ENCODE measurements at regions not wholly inside any gene's neighbourhood (a gene's known extent, or its start where the extent isn't known, plus 50 kb on each side); places are given as distances from the start of the nearest gene placed in this dataset.

DNA sequence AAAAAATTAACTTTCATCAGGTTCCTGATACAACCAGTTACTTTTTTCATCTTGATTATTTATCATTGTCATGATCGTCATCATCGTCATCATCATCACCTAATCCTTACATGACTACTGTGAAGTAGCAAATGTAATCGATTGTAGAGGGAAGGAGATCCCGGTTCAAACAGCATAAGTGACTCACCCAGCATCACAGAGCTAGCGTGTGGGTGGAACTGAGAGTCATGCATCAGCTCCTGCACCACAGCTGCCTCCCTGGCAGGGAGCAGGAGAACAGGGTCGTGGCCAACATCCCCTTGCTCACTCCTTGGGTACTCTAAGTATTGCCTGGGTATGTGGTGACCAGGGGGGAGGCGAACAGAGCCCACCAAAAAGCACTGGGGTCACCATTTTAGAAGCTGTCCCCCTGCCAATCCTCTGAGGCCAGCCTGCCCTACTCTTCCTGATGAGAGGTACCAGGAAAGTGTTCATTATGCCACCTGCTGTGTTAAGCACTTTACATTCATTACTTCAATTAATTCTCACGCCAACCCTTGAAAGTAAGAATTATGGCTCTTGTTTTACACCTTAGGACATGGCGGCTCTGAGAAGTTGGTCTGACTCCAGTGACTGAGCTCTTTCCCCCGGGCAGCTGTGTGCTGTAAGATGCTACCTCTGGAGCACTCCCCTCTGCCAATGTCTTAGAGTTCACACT is 425.2 kb downstream of the CD83 start (continued):
- TF ChIP-seq ZNF629 (tag by site-specific recombination; IDR thresholded peaks at IDR 0.05) (0 out of 2 replicates have a peak, but pooled peaks have one; percentile 30), ZNF19 (tag by site-specific recombination; IDR thresholded peaks at IDR 0.05; ENCODE audit: low read depth) (no peak), OSR2 (tag by site-specific recombination; IDR thresholded peaks at IDR 0.05) (peak; percentile 73), ZBTB17 (tag by site-specific recombination; IDR thresholded peaks at IDR 0.05) (peak; percentile 68), ZNF548 (tag by site-specific recombination; IDR thresholded peaks at IDR 0.05) (no peak), ZNF266 (tag by site-specific recombination; IDR thresholded peaks at IDR 0.05; ENCODE audit: low read depth) (no peak), ZNF426 (tag by site-specific recombination; IDR thresholded peaks at IDR 0.05) (no peak), GFI1B (tag by site-specific recombination; IDR thresholded peaks at IDR 0.05) (no peak), KLF8 (tag by site-specific recombination; IDR thresholded peaks at IDR 0.05) (no peak), ZNF24 (tag by site-specific recombination; IDR thresholded peaks at IDR 0.05) (peak; percentile 66; the same call in 1 of the 2 replicates)
- TF ChIP-seq, protein P1, sequence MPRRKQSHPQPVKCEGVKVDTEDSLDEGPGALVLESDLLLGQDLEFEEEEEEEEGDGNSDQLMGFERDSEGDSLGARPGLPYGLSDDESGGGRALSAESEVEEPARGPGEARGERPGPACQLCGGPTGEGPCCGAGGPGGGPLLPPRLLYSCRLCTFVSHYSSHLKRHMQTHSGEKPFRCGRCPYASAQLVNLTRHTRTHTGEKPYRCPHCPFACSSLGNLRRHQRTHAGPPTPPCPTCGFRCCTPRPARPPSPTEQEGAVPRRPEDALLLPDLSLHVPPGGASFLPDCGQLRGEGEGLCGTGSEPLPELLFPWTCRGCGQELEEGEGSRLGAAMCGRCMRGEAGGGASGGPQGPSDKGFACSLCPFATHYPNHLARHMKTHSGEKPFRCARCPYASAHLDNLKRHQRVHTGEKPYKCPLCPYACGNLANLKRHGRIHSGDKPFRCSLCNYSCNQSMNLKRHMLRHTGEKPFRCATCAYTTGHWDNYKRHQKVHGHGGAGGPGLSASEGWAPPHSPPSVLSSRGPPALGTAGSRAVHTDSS (tag by site-specific recombination; IDR thresholded peaks at IDR 0.05): peak; percentile 65
- TF ChIP-seq, protein P2, sequence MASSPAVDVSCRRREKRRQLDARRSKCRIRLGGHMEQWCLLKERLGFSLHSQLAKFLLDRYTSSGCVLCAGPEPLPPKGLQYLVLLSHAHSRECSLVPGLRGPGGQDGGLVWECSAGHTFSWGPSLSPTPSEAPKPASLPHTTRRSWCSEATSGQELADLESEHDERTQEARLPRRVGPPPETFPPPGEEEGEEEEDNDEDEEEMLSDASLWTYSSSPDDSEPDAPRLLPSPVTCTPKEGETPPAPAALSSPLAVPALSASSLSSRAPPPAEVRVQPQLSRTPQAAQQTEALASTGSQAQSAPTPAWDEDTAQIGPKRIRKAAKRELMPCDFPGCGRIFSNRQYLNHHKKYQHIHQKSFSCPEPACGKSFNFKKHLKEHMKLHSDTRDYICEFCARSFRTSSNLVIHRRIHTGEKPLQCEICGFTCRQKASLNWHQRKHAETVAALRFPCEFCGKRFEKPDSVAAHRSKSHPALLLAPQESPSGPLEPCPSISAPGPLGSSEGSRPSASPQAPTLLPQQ (tag by site-specific recombination; IDR thresholded peaks at IDR 0.05): no peak
- TF ChIP-seq, protein P3, sequence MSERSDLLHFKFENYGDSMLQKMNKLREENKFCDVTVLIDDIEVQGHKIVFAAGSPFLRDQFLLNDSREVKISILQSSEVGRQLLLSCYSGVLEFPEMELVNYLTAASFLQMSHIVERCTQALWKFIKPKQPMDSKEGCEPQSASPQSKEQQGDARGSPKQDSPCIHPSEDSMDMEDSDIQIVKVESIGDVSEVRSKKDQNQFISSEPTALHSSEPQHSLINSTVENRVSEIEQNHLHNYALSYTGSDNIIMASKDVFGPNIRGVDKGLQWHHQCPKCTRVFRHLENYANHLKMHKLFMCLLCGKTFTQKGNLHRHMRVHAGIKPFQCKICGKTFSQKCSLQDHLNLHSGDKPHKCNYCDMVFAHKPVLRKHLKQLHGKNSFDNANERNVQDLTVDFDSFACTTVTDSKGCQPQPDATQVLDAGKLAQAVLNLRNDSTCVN (tag by site-specific recombination; optimal IDR thresholded peaks at IDR 0.05): no peak
- TF ChIP-seq, protein P4, sequence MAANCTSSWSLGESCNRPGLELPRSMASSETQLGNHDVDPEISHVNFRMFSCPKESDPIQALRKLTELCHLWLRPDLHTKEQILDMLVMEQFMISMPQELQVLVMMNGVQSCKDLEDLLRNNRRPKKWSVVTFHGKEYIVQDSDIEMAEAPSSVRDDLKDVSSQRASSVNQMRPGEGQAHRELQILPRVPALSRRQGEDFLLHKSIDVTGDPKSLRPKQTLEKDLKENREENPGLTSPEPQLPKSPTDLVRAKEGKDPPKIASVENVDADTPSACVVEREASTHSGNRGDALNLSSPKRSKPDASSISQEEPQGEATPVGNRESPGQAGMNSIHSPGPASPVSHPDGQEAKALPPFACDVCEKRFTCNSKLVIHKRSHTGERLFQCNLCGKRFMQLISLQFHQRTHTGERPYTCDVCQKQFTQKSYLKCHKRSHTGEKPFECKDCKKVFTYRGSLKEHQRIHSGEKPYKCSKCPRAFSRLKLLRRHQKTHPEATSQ (tag by site-specific recombination; IDR thresholded peaks at IDR 0.05): no peak
- TF ChIP-seq, protein P5, sequence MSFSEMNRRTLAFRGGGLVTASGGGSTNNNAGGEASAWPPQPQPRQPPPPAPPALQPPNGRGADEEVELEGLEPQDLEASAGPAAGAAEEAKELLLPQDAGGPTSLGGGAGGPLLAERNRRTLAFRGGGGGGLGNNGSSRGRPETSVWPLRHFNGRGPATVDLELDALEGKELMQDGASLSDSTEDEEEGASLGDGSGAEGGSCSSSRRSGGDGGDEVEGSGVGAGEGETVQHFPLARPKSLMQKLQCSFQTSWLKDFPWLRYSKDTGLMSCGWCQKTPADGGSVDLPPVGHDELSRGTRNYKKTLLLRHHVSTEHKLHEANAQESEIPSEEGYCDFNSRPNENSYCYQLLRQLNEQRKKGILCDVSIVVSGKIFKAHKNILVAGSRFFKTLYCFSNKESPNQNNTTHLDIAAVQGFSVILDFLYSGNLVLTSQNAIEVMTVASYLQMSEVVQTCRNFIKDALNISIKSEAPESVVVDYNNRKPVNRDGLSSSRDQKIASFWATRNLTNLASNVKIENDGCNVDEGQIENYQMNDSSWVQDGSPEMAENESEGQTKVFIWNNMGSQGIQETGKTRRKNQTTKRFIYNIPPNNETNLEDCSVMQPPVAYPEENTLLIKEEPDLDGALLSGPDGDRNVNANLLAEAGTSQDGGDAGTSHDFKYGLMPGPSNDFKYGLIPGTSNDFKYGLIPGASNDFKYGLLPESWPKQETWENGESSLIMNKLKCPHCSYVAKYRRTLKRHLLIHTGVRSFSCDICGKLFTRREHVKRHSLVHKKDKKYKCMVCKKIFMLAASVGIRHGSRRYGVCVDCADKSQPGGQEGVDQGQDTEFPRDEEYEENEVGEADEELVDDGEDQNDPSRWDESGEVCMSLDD (tag by site-specific recombination; IDR thresholded peaks at IDR 0.05): 0 out of 2 replicates have a peak, but pooled peaks have one; percentile 26

DNA sequence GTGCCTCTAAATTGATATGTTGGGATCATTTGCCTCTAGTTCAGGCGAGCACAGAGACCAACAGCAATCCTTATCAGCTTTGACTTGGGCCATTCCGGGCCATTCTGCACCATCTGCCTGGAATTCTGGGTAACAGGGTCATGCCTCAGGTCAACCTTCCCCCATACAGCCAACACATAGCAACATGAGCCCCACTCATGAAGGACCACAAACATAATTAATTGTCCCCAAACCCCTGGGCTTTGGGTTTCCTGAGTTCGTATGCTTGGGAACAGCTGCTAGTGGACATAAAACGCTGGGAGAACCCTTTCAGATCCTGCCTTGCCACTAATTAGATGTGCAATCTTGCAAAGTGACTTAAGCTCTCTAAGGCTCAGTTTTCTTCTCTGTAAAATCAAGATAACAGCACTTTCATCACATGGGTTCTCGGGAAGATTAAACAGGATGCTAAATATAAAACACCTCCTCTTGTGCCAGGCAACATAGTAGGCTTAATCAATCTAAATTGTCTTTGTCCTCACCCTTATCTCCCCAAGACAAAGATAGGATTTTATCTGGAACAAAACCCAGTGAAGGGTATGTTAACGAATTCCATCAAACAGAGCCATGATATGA is 426.5 kb downstream of the CD83 start:
- ChIA-PET POLR2A (no interaction called here), CTCF (interaction anchor here (0.6 to 1.0 kb wide), 3 partner anchors 9 to 656 kb away, joined by 3 to 4 read pairs (median 3); no protein-coding TSS in a partner anchor)
- no peaks in the 10 kb centered on the region for H3K36me3 ChIP-seq (ENCODE audit: control insufficient read depth in 2 of 2, insufficient read depth in 1 of 2, low read length in 2 of 2)
- no peak overlapping the region for H3K4me3 ChIP-seq (ENCODE audit: low read depth, low read length)
- no peaks in the 10 kb centered on the region for H3K9me3 ChIP-seq (ENCODE audit: control insufficient read depth, insufficient read depth, low read depth, low read length)
- H3K27ac ChIP-seq (ENCODE audit: extremely low read depth, low read depth, low read length): peak overlapping the region; percentile 19; the same call in 1 of the 2 replicates
- H3K4me1 ChIP-seq (ENCODE audit: control insufficient read depth, insufficient read depth, low read length): peaks cover 13% of the 10 kb centered on the region
- TF ChIP-seq, protein P6, sequence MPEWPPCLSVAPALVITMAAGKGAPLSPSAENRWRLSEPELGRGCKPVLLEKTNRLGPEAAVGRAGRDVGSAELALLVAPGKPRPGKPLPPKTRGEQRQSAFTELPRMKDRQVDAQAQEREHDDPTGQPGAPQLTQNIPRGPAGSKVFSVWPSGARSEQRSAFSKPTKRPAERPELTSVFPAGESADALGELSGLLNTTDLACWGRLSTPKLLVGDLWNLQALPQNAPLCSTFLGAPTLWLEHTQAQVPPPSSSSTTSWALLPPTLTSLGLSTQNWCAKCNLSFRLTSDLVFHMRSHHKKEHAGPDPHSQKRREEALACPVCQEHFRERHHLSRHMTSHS (tag by site-specific recombination; IDR thresholded peaks at IDR 0.05): no peak
- TF ChIP-seq ZSCAN16 (tag by site-specific recombination; IDR thresholded peaks at IDR 0.05) (no peak), ZNF571 (tag by site-specific recombination; IDR thresholded peaks at IDR 0.05) (no peak), GLI2 (tag by site-specific recombination; IDR thresholded peaks at IDR 0.05; ENCODE audit: borderline replicate concordance, low read depth) (no peak), TCF7L2 (IDR thresholded peaks at IDR 0.05; ENCODE audit: borderline replicate concordance, low read depth, low read length) (peak; percentile 32; the same call in 1 of the 2 replicates), IKZF3 (tag by site-specific recombination; IDR thresholded peaks at IDR 0.05) (no peak), ZNF629 (tag by site-specific recombination; IDR thresholded peaks at IDR 0.05) (no peak)
- TF ChIP-seq, protein P7, sequence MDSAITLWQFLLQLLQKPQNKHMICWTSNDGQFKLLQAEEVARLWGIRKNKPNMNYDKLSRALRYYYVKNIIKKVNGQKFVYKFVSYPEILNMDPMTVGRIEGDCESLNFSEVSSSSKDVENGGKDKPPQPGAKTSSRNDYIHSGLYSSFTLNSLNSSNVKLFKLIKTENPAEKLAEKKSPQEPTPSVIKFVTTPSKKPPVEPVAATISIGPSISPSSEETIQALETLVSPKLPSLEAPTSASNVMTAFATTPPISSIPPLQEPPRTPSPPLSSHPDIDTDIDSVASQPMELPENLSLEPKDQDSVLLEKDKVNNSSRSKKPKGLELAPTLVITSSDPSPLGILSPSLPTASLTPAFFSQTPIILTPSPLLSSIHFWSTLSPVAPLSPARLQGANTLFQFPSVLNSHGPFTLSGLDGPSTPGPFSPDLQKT (IDR thresholded peaks at IDR 0.05; ENCODE audit: borderline replicate concordance, low read depth, low read length): no peak
